Activated CD8-positive, alpha-beta T cell treated with anti-CD3 and anti-CD28 coated beads, Interleukin-2, amount 10 ng/mL, durations not matched to agents 7 days and 5 days (primary cell): ENCODE measurements at regions not wholly inside any gene's neighbourhood (a gene's known extent, or its start where the extent isn't known, plus 50 kb on each side); places are given as distances from the start of the nearest gene placed in this dataset.

Experiments
- ATAC-seq: fragments of 150-1000 bp; cut with Tn5 transposase; one replicate; pipeline ENCODE4 v1.10.0; 2021; ENCODE audit warnings: moderate library complexity
- CTCF ChIA-PET: fragments of 350-600 bp; sonication (Branson Sonifier 250); formaldehyde crosslinking; loops from one replicate; lab custom pipeline; 2021; ENCODE audit warnings: antibody characterized with exemption; lab: Charles Lee
- POLR2A ChIA-PET: fragments of 350-600 bp; sonication (Branson Sonifier 250); formaldehyde crosslinking; loops from one replicate; lab custom pipeline; 2021; ENCODE audit warnings: antibody characterized with exemption; lab: Charles Lee
- DNase-seq: peaks from one replicate; pipeline ENCODE4 v3.0.0-alpha.2; 2020
- H3K27ac Mint-ChIP-seq: one replicate; pipeline ENCODE4 v1.8.0; 2021; ENCODE audit warnings: mild to moderate bottlenecking, mixed read lengths
- H3K27me3 Mint-ChIP-seq: one replicate; pipeline ENCODE4 v1.8.0; 2021; ENCODE audit warnings: low read depth, mixed read lengths
- H3K36me3 Mint-ChIP-seq: one replicate; pipeline ENCODE4 v1.8.0; 2021; ENCODE audit warnings: low read depth, mixed read lengths
- H3K4me1 Mint-ChIP-seq: one replicate; pipeline ENCODE4 v1.8.0; 2021; ENCODE audit warnings: low read depth, mixed read lengths
- H3K4me3 Mint-ChIP-seq: one replicate; pipeline ENCODE4 v1.8.0; 2021; ENCODE audit warnings: mild to moderate bottlenecking, mixed read lengths
- H3K9me3 Mint-ChIP-seq: one replicate; pipeline ENCODE4 v1.8.0; 2022; ENCODE audit warnings: mixed read lengths; ENCODE audit not compliant: insufficient read depth

DNA sequence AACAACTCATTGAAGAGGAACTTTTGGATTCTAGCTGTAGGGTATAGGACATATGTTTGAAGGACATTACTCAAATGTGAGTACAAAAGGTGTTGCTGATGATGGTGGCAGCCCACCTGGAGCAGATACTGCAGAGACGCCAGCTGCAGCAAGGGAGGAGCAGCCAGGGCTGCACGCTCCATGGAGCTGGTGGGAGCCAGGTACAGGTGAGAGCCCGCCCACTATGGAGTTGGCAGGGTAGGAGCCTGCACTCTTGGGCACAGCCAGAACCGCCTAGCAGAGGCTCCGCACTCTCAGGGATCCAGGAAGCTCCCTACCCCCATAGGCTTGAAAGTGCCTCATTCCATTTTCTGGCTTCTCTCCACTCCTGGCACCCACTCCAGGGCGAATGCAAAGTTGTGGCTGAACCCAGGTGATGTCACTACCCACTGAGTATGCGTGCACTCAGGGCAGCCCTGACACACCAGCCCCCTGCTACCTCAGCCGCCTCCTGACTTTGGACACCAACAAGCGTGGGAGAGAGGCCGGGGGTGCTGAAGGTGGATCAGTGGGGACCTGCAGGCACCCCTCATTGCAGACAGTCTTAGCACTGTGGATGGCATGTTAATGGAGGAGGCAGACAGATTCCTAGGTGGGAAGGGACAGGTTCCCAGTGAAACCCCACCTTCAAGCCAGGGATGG lies 761.1 kb downstream of the IPMK start:
- ChIA-PET CTCF (no interaction called here), POLR2A (no interaction called here)
- Mint-ChIP-seq H3K27me3 (no peaks in the 10 kb centered on the region), H3K36me3 (no peaks in the 10 kb centered on the region), H3K27ac (no peak overlapping the region), H3K4me3 (no peak overlapping the region), H3K4me1 (no peaks in the 10 kb centered on the region), H3K9me3 (peaks cover 5% of the 10 kb centered on the region)
- ATAC-seq, result no peak
- no peak for DNase-seq

DNA sequence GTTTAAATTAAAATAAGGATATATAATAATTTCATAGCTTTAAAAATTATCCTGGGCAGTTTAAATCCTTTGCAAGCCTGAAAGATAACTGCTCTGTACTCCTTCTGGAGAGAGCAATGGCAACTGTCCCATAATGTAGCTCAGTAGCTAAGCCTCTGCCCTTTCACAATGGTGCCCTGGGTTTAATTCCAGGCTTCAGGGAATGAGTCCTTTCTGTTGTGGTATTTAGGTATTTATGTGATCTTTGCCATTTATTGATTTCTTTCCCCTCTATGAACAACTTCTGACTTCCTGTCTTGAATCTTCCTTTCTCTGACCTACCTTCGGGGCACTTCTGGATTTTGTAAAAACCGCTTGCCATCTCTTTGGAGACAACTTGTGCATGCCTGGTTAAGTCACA lies 773.2 kb downstream of the IPMK start:
- no peak for ATAC-seq
- Mint-ChIP-seq H3K36me3 (no peaks in the 10 kb centered on the region), H3K4me1 (no peaks in the 10 kb centered on the region), H3K9me3 (peaks cover 14% of the 10 kb centered on the region), H3K4me3 (no peak overlapping the region), H3K27me3 (no peaks in the 10 kb centered on the region), H3K27ac (no peak overlapping the region)
- ChIA-PET CTCF (no interaction called here), POLR2A (no interaction called here)
- no peak for DNase-seq

DNA sequence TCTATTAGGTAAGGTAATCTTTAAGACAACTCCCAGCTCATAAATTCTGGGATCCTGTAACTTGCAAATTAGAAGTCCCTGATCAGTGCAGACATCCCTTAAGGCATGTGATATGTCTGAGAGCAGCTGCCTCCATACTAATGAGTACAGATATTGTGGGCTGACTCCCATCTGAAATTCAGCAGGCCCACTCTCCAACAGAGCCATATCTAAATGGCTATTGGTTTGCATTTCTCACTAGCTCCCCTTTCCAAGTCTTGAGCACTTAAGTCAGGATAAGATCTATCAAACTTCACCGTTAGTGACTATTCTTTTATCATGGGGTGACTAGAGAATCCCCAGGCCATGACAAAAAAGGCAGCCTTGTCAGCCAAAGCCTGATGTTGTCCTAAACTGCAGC lies 785.4 kb downstream of the IPMK start:
- Mint-ChIP-seq H3K36me3 (no peaks in the 10 kb centered on the region), H3K4me3 (no peak overlapping the region), H3K9me3 (no peaks in the 10 kb centered on the region), H3K4me1 (no peaks in the 10 kb centered on the region), H3K27ac (no peak overlapping the region), H3K27me3 (no peaks in the 10 kb centered on the region)
- ChIA-PET POLR2A (no interaction called here), CTCF (no interaction called here)
- DNase-seq (no peak), ATAC-seq (no peak)

DNA sequence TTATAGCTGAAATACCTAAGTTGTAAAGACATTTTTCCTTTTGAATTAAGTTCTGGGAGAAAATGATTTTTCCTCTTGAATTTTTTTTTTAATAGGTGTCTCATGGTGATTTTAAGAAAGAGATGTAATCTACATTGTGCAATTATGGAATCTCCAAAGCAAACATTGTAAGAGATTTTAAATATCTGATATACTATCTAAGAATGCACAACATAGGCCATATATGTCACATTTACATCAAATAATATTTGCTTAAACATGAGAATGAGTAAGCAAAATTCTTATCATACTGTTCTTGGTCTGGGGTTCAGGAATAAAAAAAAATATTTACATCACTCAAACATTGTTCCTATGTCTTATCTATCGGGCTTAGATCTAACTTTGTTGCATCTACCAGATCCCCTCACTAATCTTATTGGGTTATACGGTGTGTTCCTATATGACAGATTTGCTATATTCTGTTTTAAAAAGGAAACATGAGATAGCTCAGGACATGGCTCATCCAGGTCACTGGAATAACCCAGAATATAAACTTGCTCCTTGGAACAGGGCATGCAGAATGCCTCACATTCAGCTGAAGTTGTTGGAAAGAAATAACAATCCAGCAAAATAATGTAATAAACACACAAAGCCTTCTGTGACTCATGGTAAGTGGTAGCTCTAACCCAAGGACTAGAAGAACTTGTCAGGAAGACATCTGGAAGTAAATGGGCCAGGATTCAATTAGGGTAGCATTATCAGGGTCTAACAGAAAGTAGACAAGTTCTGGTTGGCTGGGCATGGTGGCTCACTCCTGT lies 794.7 kb downstream of the IPMK start:
- ATAC-seq, result no peak
- no peak overlapping the region for H3K27ac Mint-ChIP-seq
- H3K4me3 Mint-ChIP-seq, result no peak overlapping the region
- no peak for DNase-seq
- ChIA-PET CTCF (no interaction called here), POLR2A (no interaction called here)
- H3K9me3 Mint-ChIP-seq, result no peaks in the 10 kb centered on the region
- H3K36me3 Mint-ChIP-seq, result no peaks in the 10 kb centered on the region
- H3K4me1 Mint-ChIP-seq, result no peaks in the 10 kb centered on the region
- no peaks in the 10 kb centered on the region for H3K27me3 Mint-ChIP-seq

DNA sequence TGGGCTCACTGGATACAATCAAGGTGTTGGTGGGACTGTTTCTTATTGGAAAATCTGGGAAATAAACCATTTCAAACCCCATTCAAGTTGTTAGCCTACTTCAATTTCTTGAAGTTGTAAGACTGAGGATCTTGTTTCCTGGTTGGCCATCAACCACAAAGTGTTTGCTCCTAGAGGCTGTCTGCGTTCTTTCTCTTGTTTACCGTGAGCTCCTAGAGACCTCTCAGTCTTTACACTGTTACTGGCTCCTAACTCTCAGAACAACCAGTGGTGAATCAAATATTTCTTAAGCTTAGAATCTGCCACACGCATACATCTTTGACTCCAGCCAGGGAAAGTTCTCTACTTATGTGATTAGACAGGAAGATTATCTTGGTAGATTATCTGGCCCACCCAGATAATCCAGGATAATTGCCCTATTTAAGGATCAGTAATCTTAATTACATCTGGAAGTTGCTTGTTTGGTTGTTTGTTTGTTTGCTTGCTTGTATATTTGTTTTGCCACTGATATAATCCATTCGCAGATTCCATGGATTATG lies 798.7 kb downstream of the IPMK start:
- Mint-ChIP-seq H3K9me3 (no peaks in the 10 kb centered on the region), H3K27ac (no peak overlapping the region), H3K36me3 (no peaks in the 10 kb centered on the region), H3K4me3 (no peak overlapping the region), H3K4me1 (no peaks in the 10 kb centered on the region), H3K27me3 (no peaks in the 10 kb centered on the region)
- DNase-seq (no peak), ATAC-seq (no peak)
- CTCF ChIA-PET, result no interaction called here
- POLR2A ChIA-PET, result no interaction called here

DNA sequence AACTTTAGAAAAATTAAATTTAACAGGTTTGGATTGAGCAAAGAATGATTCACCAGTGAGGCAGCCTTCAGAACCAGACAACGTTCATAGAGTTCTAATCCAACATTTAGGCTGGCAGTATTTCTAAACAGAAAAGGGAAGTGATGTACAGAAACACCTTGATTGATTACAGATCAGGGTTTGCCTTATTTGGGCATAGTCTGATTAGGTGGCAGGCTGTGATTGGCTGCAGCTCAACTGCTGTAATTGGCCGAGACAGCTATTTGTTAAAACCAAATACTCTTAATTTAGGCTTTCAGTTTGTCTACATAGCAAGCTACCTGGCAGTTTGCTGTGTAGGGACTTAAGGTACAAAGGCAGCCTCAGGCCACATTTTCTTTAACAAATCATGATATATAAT lies 802.5 kb downstream of the IPMK start:
- ChIA-PET CTCF (no interaction called here), POLR2A (no interaction called here)
- Mint-ChIP-seq H3K4me3 (no peak overlapping the region), H3K9me3 (no peaks in the 10 kb centered on the region), H3K36me3 (no peaks in the 10 kb centered on the region), H3K27ac (no peak overlapping the region), H3K27me3 (no peaks in the 10 kb centered on the region), H3K4me1 (no peaks in the 10 kb centered on the region)
- ATAC-seq (no peak), DNase-seq (no peak)

DNA sequence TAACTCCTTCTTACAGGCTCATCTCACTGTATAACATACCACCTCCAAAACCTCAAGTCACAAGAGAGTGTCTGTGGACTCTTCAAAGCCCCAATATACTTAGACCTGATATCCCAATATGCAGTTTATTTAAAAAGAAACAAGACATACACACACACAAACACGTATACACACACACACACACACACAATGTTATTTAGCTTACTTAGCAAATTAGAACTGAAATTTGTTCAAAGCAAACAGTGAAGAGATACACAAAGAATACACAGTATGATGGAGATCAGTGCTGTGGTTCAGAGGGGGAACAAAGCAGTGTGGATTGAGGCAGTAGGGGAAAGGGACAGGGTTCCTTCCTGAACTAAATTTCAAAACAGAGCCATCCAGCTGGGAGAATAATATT lies 807.2 kb downstream of the IPMK start:
- Mint-ChIP-seq H3K9me3 (no peaks in the 10 kb centered on the region), H3K27ac (no peak overlapping the region), H3K36me3 (no peaks in the 10 kb centered on the region), H3K27me3 (no peaks in the 10 kb centered on the region), H3K4me3 (no peak overlapping the region), H3K4me1 (no peaks in the 10 kb centered on the region)
- CTCF ChIA-PET, result no interaction called here
- POLR2A ChIA-PET, result no interaction called here
- DNase-seq (no peak), ATAC-seq (no peak)

DNA sequence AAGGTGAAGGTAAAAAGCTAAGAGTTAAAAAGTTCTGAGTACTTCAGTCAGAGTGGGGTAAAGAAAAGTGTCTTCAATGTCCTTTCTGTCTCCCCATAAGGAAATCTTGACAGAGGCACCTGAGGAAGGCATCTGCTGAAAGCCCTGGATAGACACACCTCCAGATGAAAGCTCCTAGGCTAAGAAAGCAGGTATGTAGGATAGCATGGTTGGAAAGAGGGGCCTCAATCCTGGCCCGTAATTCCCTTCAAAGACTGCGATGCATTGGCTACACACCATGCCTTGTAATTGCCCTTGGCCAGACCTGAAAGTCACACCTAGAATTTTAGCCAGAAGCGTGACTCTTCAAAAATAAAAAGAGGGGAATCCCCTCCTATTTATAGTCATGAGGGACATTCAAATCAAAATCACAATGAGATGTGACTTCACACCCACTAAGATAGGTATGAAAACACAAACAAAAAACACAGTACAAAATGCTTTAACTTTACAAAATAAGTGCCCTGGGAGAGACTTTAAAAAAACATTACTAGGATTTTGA lies 809.7 kb downstream of the IPMK start:
- no peaks in the 10 kb centered on the region for H3K4me1 Mint-ChIP-seq
- no peak overlapping the region for H3K27ac Mint-ChIP-seq
- POLR2A ChIA-PET, result no interaction called here
- no peak overlapping the region for H3K4me3 Mint-ChIP-seq
- H3K36me3 Mint-ChIP-seq, result no peaks in the 10 kb centered on the region
- CTCF ChIA-PET, result no interaction called here
- no peaks in the 10 kb centered on the region for H3K27me3 Mint-ChIP-seq
- ATAC-seq (no peak), DNase-seq (no peak)
- H3K9me3 Mint-ChIP-seq, result no peaks in the 10 kb centered on the region

DNA sequence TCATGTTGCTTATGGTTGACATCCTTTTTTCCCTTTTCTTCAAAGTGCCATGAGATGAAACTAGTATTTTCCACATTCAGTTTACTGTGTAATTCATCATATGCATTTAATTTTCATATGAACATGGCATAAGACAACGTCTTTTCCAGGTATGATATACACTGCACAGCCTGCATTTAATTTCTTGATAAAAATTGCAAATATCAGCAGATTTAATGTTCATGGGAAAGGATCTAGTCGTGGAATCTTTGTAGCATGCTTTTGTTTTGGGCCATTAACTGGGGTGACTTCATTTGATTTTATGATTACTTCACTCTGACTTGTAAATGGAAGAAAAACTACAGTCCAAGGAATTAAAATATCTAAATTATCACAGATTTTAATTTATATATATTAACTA lies 837.3 kb downstream of the IPMK start:
- H3K36me3 Mint-ChIP-seq, result no peaks in the 10 kb centered on the region
- no peak for ATAC-seq
- no peak overlapping the region for H3K27ac Mint-ChIP-seq
- H3K9me3 Mint-ChIP-seq, result no peaks in the 10 kb centered on the region
- H3K4me1 Mint-ChIP-seq, result no peaks in the 10 kb centered on the region
- CTCF ChIA-PET, result no interaction called here
- H3K27me3 Mint-ChIP-seq, result no peaks in the 10 kb centered on the region
- DNase-seq, result no peak
- POLR2A ChIA-PET, result no interaction called here
- H3K4me3 Mint-ChIP-seq, result no peak overlapping the region

DNA sequence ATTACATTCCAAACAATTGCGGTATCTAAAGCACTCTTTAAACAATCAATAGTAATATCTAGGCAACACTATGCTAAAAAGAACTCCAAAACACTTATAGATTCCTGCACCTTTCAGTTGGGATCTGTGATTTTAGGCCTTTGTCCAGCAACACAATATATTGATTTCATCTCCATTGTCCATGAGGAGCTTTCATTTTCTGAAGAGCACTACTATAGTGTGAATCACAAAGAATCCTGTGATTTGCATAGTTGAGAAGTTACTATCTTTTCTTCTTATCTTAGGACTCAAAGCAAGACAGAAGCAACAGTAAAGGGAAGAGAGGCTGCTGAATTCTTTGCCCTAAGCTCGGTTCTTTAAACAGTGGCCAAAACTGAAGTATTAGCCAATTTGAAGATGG lies 846.8 kb downstream of the IPMK start:
- DNase-seq (no peak), ATAC-seq (no peak)
- POLR2A ChIA-PET, result no interaction called here
- CTCF ChIA-PET, result no interaction called here
- Mint-ChIP-seq H3K27me3 (no peaks in the 10 kb centered on the region), H3K4me3 (no peak overlapping the region), H3K27ac (no peak overlapping the region), H3K9me3 (no peaks in the 10 kb centered on the region), H3K36me3 (no peaks in the 10 kb centered on the region), H3K4me1 (no peaks in the 10 kb centered on the region)

DNA sequence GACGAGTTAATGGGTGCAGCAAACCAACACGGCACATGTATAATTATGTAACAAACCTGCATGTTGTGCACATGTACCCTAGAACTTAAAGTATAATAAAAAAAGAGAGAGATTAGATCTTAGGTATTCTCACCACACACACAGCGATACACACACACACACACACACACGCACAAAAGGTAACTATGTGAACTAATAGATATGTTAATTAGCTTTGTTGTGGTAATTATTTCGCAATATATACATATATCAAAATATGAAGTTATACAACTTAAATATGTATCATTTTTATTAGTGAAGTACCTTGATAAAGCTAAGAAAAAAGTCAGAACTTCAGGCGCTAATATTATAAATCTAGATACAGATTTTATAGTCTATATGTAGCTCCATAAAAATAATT lies 849.2 kb downstream of the IPMK start:
- CTCF ChIA-PET, result no interaction called here
- Mint-ChIP-seq H3K36me3 (no peaks in the 10 kb centered on the region), H3K9me3 (no peaks in the 10 kb centered on the region), H3K4me3 (no peak overlapping the region), H3K4me1 (no peaks in the 10 kb centered on the region), H3K27me3 (no peaks in the 10 kb centered on the region), H3K27ac (no peak overlapping the region)
- ATAC-seq, result no peak
- POLR2A ChIA-PET, result no interaction called here
- DNase-seq, result no peak

DNA sequence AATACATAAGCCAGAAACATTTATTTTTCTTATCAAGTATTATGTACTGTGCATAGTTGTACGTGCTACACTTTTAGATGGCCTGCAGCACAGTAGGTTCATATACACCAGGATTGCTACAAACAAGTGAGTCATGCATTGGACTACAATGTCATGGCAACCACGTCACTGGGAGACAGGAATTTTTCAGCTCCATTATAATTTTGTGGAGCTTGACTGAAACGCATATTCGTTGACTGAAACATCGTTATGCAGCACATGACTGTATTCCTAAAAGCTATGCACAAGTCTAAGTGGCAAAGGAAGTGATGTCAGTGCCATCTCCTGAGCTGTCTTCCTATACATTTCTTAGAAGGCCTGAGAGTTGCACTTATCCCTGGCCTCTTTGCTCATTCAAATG lies 871.8 kb downstream of the IPMK start:
- Mint-ChIP-seq H3K36me3 (no peaks in the 10 kb centered on the region), H3K9me3 (peaks cover 8% of the 10 kb centered on the region), H3K4me1 (no peaks in the 10 kb centered on the region), H3K27ac (no peak overlapping the region), H3K27me3 (no peaks in the 10 kb centered on the region), H3K4me3 (no peak overlapping the region)
- CTCF ChIA-PET, result no interaction called here
- POLR2A ChIA-PET, result no interaction called here
- DNase-seq (no peak), ATAC-seq (no peak)
